ENCODE measurements at regions not wholly inside any gene's neighbourhood (a gene's known extent, or its start where the extent isn't known, plus 50 kb on each side); places are given as distances from the start of the nearest gene placed in this dataset.

DNA sequence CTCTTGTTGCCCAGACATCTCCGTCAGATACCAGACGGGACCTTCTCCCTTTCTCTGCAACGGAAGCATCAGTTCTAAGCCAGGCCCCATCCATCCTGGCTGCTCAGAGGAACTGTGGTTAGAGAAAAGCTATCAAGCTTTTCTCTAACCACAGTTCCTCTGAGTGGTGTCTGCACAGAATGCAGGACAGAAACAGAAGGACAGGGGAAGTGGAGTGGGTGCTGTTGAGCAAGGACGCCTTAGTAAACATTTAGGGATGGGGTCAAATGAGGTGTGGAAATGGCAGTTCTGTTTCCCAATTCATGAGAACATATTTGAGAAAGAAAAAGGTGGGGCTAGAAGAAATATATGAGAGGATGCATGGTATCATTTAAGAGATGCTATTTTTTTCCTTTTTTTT is 283.8 kb downstream of the CRLF2 start:
- H3K4me3 Mint-ChIP-seq, result no peak overlapping the region
- no peaks in the 10 kb centered on the region for H3K9me3 Mint-ChIP-seq
- no peaks in the 10 kb centered on the region for H3K4me1 Mint-ChIP-seq (ENCODE audit: unreplicated experiment)
- TF ChIP-seq CTCF (conservative IDR thresholded peaks at IDR 0.05), result no peak
- H3K36me3 Mint-ChIP-seq, result no peaks in the 10 kb centered on the region
- H3K27ac Mint-ChIP-seq, result no peak overlapping the region
- peaks cover 5% of the 10 kb centered on the region for H3K27me3 Mint-ChIP-seq
- DNase-seq (ENCODE audit: extremely low spot score, unreplicated experiment), result no peak

DNA sequence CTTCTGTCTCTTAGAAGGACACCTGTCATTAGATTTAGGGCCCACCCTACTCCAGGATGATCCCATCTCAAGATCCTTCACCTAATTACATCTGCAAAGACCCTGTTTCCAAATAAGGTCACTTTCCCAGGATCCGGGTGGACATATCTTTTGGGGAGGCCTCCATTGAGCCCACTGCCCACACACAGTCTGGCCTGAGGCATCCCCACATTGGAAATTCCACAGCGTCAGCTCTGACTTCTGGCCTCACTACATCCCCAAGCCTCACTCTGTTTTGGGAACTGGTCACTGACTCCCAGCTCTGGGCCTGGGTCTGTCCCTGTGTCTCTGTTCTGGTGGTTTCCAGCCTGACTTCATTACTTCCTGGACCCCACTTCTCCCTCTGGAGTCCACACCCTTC is 285.5 kb downstream of the CRLF2 start:
- TF ChIP-seq CTCF (conservative IDR thresholded peaks at IDR 0.05), result no peak
- Mint-ChIP-seq H3K4me3 (no peak overlapping the region), H3K36me3 (no peaks in the 10 kb centered on the region), H3K9me3 (no peaks in the 10 kb centered on the region), H3K27ac (no peak overlapping the region), H3K4me1 (ENCODE audit: unreplicated experiment) (no peaks in the 10 kb centered on the region), H3K27me3 (peaks cover 8% of the 10 kb centered on the region)
- no peak for DNase-seq (ENCODE audit: extremely low spot score, unreplicated experiment)

DNA sequence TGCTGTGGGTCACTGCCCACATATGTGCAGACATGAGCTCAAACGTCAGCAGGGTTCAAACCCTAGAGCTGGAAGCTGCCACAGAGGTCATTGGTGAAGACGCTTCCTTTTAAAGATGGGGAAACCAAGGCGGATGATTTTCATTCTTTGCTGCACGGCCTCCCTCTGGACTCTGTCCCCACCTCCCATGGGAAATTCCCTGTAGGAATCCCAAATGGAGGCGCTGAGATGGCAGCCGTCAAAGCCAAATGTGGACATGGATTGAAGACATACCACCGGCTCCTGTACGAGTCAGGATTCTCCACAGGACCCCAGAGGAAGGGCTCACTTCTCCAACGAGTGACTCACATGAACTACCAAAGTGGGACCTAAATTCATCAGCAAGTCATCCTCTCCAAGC is 286.4 kb downstream of the CRLF2 start:
- Mint-ChIP-seq H3K9me3 (no peaks in the 10 kb centered on the region), H3K4me1 (ENCODE audit: unreplicated experiment) (no peaks in the 10 kb centered on the region), H3K27ac (no peak overlapping the region), H3K36me3 (no peaks in the 10 kb centered on the region), H3K4me3 (no peak overlapping the region), H3K27me3 (peaks cover 8% of the 10 kb centered on the region)
- DNase-seq (ENCODE audit: extremely low spot score, unreplicated experiment), result peak; percentile 48
- no peak for TF ChIP-seq CTCF (conservative IDR thresholded peaks at IDR 0.05)

DNA sequence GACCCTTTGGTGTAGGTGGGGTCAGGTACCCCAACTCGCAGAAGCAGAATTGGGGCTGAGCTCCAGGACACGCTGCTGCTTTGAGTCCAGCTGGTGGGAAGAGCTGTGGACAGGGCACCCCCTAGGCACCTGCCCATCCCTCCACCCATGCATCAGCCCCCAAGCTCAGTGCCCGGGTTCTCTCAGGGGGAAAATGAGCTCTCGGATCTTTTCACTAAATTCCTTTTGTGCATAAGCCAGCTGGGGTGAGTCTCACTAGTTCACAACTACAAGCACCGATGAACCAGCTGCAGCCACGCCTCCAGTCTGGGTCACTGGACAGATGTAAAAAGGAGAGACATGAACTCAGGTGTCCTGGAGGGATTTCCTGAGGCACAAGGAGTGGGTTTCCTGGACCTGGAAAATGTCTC is 286.8 kb downstream of the CRLF2 start:
- TF ChIP-seq CTCF (conservative IDR thresholded peaks at IDR 0.05), result no peak
- peak; percentile 37 for DNase-seq (ENCODE audit: extremely low spot score, unreplicated experiment)
- H3K4me1 Mint-ChIP-seq (ENCODE audit: unreplicated experiment), result no peaks in the 10 kb centered on the region
- no peaks in the 10 kb centered on the region for H3K9me3 Mint-ChIP-seq
- H3K4me3 Mint-ChIP-seq, result no peak overlapping the region
- no peak overlapping the region for H3K27ac Mint-ChIP-seq
- H3K27me3 Mint-ChIP-seq, result peaks cover 9% of the 10 kb centered on the region
- H3K36me3 Mint-ChIP-seq, result no peaks in the 10 kb centered on the region

DNA sequence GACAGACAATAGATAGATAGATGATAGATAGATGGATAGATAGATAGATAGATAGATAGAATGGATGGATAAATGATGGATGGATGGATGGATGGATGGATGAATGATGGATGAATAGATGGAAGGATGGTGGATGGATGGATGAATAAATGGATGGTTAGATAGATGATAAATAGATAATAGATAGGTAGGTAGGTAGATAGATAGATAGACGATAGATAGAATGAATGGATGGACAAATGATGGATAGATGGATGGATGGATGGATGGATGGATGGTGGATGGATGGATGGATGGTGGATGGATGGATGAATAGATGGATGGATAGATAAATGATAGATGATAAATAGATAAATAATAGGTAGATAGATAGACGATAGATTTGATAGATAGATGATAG is 287.4 kb downstream of the CRLF2 start:
- TF ChIP-seq CTCF (conservative IDR thresholded peaks at IDR 0.05), result no peak
- Mint-ChIP-seq H3K36me3 (no peaks in the 10 kb centered on the region), H3K9me3 (no peaks in the 10 kb centered on the region), H3K27ac (no peak overlapping the region), H3K4me3 (no peak overlapping the region), H3K27me3 (peaks cover 14% of the 10 kb centered on the region), H3K4me1 (ENCODE audit: unreplicated experiment) (peaks cover 5% of the 10 kb centered on the region)
- DNase-seq (ENCODE audit: extremely low spot score, unreplicated experiment), result no peak

- Mint-ChIP-seq H3K27ac (no peak overlapping the region), H3K4me1 (ENCODE audit: unreplicated experiment) (peaks cover 11% of the 10 kb centered on the region), H3K9me3 (no peaks in the 10 kb centered on the region), H3K4me3 (no peak overlapping the region), H3K36me3 (no peaks in the 10 kb centered on the region), H3K27me3 (peaks cover 20% of the 10 kb centered on the region)
- DNase-seq (ENCODE audit: extremely low spot score, unreplicated experiment), result peak; percentile 29
- TF ChIP-seq CTCF (conservative IDR thresholded peaks at IDR 0.05), result no peak
These were observed 288.4 kb downstream of the CRLF2 start for GRCh38 chrX:924017-924416.

Measured in type B pancreatic cell (in vitro differentiated cells).